GM18868 (cell line): ENCODE measurements at regions not wholly inside any gene's neighbourhood (a gene's known extent, or its start where the extent isn't known, plus 50 kb on each side); places are given as distances from the start of the nearest gene placed in this dataset.
"Not testable (repeated sequence)": the region's sequence is repeated elsewhere in the genome, so short reads cannot be mapped to it uniquely, and the experiment has no call there.

ENCODE experiments used
- ATAC-seq: cut with Tn5 transposase; IDR thresholded peaks from one replicate; pipeline ENCODE4 v1.9.1; 2021; ENCODE audit warnings: mild to moderate bottlenecking, moderate library complexity; ENCODE audit not compliant: unreplicated experiment

DNA sequence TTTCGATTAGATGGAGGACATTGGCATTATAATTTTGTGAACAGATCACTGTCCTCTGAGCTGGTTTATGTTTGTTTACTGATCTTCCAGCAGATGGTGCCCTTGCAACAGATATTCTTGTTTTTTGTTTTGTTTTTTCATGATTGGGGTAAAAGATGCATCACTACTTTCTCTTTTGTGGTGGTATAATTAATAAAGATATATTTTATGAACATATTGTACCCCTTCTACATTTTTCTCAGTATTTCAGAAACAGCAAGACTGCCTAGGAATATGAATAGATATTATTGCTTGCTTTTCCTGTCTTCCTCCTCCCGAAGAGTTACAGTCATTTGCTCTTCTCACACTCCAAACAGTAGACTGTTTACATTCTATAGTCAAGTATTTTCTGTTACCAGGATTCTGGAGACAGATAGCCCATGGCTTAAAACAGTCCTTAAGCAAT, 905.2 kb downstream of the TRAM1L1 start:
- ATAC-seq: no peak

GRCh38 chr4:116151371-116151770, 934.0 kb downstream of the TRAM1L1 start:
- ATAC-seq: not testable (repeated sequence)

DNA sequence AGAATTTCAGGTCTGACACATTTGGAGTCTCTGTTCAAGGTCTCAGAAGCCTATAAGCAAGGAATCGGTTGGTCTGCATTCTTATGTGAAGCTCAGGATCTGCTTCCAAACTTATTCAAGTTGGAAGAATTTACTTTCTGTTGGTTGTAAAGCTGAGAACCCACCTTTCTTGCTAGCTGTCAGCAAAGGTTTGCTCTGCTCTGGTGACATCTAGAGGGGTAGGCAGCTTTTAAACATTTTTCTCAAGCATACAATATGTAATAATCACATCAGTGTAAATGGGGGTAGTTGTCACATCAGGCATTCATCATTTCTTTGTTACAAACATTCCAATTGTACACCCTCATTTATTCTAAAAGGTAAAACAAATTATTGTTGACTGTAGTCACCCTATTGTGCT, 935.2 kb downstream of the TRAM1L1 start:
- ATAC-seq: no peak

- no peak for ATAC-seq
Measured at GRCh38 chr4:116143198-116143597, 942.2 kb downstream of the TRAM1L1 start.

GRCh38 chr4:116132946-116133345, 952.4 kb downstream of the TRAM1L1 start:
- ATAC-seq: no peak

GRCh38 chr4:116126794-116127193, 958.6 kb downstream of the TRAM1L1 start:
- ATAC-seq: peak; percentile 44

DNA sequence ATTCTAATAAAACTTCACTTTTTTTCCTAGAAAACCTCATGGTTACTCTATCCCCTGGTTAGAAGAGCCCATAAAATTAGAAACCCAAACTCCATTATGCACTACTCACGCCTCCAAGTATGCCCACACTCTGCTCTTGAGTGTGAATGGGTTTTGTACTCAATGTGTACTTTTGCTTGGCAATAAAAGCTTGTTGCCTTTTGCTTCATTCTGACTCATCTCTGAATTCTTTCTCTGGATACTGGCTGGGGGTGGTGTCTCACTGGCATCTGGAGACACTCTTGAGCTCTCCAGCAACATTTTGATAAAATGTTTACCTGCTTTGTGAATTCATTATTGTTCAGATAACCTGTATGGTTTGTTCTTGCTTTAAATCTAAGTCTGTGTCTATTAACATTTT, 963.3 kb downstream of the TRAM1L1 start:
- no peak for ATAC-seq

DNA sequence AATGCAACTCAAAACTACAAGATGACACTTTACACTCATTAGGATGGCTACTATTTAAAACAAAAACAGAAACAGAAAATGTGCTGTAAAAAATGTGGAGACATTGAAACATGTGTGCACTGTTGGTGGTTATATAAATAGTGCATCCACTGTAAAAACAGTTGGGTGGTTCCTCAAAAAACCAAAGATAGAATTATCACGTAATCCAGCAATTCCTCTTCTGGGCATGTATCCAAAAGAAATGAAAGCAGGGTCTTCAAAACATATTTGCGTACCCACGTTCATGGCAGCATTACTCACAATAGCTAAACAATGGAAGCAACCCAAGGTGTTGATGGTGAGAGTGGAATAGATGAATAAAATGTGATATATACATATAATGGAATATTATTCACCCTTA, 967.2 kb downstream of the TRAM1L1 start:
- no peak for ATAC-seq

DNA sequence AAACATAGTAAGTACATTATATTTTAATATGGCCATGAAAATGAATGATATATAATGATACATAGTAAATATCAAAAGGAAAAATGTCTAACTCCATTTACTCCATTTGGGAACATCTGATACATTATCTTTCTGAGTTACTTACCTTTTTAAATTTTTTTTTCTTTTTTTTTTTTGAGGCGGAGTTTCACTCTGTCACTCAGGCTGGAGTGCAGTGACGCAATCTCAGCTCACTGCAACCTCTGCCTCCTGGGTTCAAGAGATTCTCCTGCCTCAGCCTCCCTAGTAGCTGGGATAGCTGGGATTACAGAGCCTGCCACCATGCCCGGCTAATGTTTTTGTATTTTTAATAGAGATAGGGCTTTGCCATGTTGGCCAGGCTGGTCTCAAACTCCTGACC, 972.5 kb downstream of the TRAM1L1 start:
- not testable (repeated sequence) for ATAC-seq

DNA sequence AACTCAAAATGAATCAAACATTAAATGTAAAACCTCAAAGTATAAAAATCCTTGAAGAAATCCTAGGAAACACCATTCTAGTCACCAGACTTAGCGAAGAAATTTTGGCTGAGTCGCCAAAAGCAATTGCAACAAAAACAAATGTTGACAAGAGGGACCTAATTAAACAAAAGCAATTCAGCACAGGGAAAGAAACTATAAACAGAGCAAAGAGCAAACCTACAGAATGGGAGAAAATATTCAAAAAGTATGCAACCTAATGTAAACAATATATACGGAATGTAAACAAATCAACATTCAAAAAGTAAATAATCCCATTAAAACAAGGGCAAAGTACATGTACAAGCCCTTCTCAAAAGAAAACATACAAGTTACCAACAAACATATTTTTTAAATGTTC, 974.7 kb downstream of the TRAM1L1 start:
- no peak for ATAC-seq

DNA sequence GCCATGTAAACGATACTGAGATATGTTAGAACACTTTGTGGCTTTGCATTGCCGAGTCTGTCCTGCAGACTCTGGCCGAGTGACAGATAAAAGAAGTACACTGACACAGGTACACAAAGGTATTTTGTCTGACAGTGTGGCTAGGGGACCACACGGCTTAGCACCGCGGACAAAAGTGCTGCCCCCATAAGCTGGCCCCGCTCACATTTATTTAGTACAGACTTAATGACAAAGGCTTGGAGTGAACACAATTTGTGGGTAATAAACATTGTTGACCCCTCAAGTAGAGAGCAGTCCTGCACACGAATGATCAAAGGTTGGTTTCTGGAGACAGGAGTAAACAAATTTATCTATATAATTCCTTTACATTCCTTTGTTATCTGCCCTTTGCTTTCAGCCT, 976.8 kb downstream of the TRAM1L1 start:
- ATAC-seq: no peak

DNA sequence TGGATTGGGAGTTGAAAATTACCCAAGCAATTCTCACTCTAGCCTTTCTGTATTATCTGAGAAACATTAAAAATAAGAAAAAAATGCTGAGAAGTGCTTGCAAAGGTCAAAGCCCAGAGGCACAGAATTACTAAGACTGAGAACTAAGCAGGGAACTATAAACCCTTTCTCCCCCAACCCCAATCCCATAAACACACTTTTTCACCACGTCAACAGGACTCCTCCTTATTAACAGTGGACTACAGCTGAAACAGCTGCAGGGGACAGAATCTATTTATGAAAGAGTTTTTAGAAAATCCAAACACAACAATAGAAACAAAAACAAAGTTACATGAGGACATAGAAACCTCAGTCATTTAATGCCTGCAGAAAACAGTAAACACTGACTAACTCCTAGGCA, 984.1 kb downstream of the TRAM1L1 start:
- no peak for ATAC-seq

DNA sequence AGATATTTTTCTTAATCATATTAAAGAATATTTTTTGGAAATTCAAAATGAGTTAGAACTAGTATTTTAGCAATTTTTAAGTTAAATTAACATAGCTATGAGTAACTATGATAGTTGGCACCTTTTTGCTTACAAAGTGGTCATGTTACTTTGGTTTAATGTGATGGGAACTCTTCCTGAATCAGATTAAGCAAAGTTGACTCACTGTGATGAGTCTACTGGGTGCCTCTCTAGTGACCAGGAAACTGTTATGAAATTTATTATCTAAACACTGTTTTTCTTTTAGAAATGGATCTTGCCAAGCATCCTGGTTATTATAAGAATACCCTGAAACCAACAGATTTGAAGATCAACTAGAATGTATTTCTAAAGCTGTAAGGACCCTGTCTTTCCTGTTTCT, 985.8 kb downstream of the TRAM1L1 start:
- no peak for ATAC-seq

- not testable (repeated sequence) for ATAC-seq
Measured at GRCh38 chr4:116097353-116097752, 983.9 kb upstream of the NDST4 start.

DNA sequence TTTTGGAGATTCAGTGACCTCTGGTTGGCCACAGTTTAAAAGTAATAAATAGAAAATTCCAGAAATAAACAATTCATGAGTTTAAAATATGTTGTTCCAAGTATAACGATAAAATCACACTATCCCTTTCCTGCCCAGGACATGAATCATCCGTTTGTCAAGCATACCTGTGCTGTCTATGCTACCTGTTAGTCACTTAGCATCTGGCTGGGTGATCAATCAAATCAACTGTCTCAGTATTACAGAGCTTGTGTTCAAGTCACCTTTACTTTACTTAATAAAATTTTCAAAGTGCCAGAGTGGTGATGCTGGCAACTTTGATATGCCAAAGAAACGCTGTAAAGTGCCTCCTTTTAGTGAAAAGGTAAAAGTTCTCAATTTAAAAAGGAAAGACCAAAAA, 979.5 kb upstream of the NDST4 start:
- ATAC-seq: no peak

DNA sequence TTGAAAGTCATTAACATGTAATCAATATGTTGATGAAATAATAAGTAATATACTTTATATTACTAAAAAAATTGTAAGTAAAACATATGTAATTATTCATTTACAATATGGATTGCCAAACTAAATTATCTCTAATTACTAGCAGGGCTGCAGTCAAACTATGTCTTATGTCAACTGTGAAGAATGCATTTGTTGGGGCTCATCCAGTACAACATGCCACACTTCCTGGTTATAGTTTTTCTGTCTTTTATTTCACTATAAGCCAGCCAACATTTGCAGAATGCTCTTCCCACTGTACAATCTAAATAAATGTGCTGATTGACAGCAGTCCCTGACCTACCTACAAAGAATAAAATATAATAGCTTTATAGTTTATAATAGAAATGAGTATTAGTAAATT, 975.4 kb upstream of the NDST4 start:
- ATAC-seq: no peak

- no peak for ATAC-seq
Measured at GRCh38 chr4:116082808-116083366, 969.5 kb upstream of the NDST4 start.

GRCh38 chr4:116073051-116073450, 959.6 kb upstream of the NDST4 start:
- ATAC-seq: no peak

DNA sequence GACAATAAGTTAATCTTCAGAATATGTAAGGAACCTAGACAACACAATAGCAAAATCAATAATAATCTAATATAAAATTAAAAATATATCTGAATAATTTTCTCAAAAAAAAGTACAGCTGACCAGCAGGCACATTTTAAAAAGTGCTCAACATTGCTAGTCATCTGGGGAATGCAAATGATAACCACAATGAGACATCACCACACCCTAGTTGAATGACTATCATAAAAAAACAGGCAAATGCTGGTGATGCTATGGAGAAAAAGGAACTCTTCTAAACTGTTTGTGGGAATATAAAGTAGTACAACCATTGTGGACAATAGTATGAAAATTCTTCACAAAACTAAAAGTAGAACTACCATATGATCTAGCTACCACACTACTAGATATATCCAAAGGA, 956.9 kb upstream of the NDST4 start:
- ATAC-seq: peak; percentile 44

DNA sequence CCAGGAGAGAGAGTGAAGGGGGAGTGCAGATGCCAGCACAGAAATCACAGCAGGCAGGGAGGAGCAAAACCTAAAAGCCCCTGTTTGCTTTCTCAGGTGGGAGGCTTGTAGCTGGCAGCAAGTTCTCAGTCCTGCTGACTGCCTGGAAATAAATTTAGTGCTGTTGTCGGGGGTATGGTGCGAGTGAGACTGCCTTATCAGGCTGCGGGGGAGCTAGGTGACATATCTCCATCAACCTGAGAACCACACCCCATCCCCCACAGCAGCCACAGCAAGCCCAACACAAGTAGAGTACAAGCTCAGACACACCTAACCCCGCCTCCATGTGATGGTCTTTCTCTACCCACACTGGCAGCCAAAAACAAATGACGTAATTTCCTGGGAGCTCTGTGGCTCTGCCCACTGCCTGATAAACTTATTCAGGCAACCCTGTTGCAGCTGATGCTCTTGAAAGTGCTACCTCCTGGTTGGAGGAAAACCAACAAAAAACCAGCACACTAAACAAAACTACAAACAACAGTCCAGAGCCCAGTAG, 953.4 kb upstream of the NDST4 start:
- ATAC-seq: no peak

GRCh38 chr4:116064331-116064730, 950.9 kb upstream of the NDST4 start:
- no peak for ATAC-seq

DNA sequence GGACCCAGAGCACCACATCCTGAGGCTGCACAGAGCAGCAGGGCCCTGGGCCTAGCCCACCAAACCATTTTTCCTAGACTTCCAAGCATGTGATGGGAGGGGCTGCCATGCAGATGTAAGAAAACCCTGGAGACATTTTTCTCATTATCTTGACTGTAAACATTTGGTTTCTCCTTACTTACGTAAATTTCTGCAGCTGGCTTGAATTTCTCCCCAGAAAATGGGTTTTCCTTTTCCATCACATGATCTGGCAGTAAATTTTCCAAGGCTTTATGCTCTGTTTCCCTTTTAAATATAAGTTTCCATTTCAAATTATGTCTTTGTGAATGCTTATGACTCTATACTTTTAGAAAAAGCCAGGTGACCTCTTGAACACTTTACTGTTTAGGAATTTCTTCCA, 945.9 kb upstream of the NDST4 start:
- no peak for ATAC-seq

- peak; percentile 77 for ATAC-seq
Measured at GRCh38 chr4:116058129-116058528, 944.7 kb upstream of the NDST4 start.
